ENCODE measurements at regions not wholly inside any gene's neighbourhood (a gene's known extent, or its start where the extent isn't known, plus 50 kb on each side); places are given as distances from the start of the nearest gene placed in this dataset.
"Not testable (repeated sequence)": the region's sequence is repeated elsewhere in the genome, so short reads cannot be mapped to it uniquely, and the experiment has no call there.

- Histone ChIP-seq H3K4me1 (ENCODE audit: control insufficient read depth in 1 of 2, low read depth in 2 of 2) (no peaks in the 10 kb centered on the region), H3K9me3 (no peaks in the 10 kb centered on the region), H3K4me3 (no peak overlapping the region), H3K27me3 (replicated peaks; ENCODE audit: insufficient read depth) (no peaks in the 10 kb centered on the region), H3K36me3 (no peaks in the 10 kb centered on the region), H3K27ac (no peak overlapping the region)
- TF ChIP-seq CTCF (IDR thresholded peaks at IDR 0.05), result no peak
- DNase-seq (ENCODE audit: low spot score), result no peak
- ATAC-seq (ENCODE audit: insufficient number of reproducible peaks, low FRiP score, low read depth), result no peak
Observed at GRCh38 chr17:77037943-77038342, 102.8 kb upstream of the SEC14L1 start.

DNA sequence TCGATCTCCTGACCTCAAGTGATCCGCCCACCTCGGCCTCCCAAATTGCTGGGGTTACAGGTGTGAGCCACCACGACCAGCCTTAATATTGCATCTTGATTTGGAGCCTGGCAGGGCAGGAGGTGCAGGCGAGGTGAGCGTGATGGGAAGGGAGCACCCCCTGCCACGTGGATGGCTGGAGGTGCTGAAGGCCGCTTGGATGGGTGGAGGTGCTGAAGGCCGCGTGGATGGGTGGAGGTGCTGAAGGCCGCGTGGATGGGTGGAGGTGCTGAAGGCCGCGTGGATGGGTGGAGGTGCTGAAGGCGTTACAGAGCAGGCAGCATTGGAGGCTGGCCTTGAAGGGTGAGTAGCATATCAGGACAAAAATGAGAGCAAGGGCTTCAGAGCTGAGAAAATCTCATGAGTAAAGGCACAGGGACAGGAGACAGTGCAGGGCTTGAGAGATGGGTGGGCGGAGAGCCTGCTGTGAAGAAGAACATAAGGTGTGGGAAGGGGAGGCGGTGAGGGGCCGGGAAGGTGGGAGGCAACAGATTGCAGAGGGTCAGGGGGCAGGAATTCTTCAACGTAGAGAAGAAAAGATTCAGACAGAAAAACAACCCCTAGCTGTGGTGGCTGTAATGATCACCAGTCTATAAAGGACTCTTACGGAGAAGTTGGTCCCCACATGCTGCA lies 101.7 kb upstream of the SEC14L1 start:
- H3K27me3 ChIP-seq (replicated peaks; ENCODE audit: insufficient read depth), result no peaks in the 10 kb centered on the region
- ATAC-seq (ENCODE audit: insufficient number of reproducible peaks, low FRiP score, low read depth) (no peak), DNase-seq (ENCODE audit: low spot score) (no peak)
- no peak overlapping the region for H3K4me3 ChIP-seq
- no peaks in the 10 kb centered on the region for H3K9me3 ChIP-seq
- H3K36me3 ChIP-seq, result no peaks in the 10 kb centered on the region
- no peaks in the 10 kb centered on the region for H3K4me1 ChIP-seq (ENCODE audit: control insufficient read depth in 1 of 2, low read depth in 2 of 2)
- TF ChIP-seq CTCF (IDR thresholded peaks at IDR 0.05), result no peak
- H3K27ac ChIP-seq, result no peak overlapping the region

DNA sequence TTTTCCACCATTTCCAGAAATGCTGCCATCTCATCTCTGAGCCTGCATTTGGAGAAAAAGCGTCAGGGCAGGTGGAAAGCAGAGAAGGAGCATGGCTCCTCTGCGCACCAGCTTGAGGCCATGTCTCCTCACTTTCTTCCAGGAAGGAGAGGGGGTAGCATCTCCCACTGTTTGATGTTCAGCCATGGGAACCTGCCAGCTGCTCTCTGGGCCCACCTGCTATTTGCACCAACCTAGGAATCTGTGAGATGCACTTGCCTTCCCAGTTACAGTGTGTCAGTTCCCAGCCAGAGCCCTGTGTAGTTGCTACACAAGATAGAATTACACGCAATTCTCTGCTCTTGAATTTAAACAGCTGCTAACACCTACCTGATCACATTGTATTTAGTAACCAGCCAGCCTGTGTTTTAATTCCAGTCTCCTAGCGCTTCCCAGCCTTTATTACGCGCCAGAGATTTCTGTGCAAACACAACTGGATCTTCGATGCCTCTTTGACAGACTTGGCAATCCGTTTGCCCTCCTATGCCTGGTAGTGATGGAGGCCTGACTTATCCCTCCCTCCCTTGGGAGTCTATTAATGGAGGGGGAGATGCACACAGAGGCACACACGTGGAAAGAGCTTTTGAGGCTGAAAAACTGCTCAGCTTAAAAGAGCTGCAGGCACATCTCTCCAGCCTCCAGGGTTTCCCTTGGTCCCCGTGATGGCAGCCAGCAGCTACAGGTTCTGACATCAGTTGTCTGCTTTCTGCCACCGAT lies 98.1 kb upstream of the SEC14L1 start:
- Histone ChIP-seq H3K4me3 (no peak overlapping the region), H3K27me3 (replicated peaks; ENCODE audit: insufficient read depth) (no peaks in the 10 kb centered on the region), H3K9me3 (no peaks in the 10 kb centered on the region), H3K36me3 (no peaks in the 10 kb centered on the region), H3K27ac (no peak overlapping the region), H3K4me1 (ENCODE audit: control insufficient read depth in 1 of 2, low read depth in 2 of 2) (no peaks in the 10 kb centered on the region)
- DNase-seq (ENCODE audit: low spot score) (no peak), ATAC-seq (ENCODE audit: insufficient number of reproducible peaks, low FRiP score, low read depth) (no peak)
- no peak for TF ChIP-seq CTCF (IDR thresholded peaks at IDR 0.05)

GRCh38 chr17:77045441-77046041 lies 95.2 kb upstream of the SEC14L1 start:
- Histone ChIP-seq H3K9me3 (no peaks in the 10 kb centered on the region), H3K27ac (no peak overlapping the region), H3K27me3 (replicated peaks; ENCODE audit: insufficient read depth) (no peaks in the 10 kb centered on the region), H3K4me1 (ENCODE audit: control insufficient read depth in 1 of 2, low read depth in 2 of 2) (no peaks in the 10 kb centered on the region), H3K36me3 (no peaks in the 10 kb centered on the region), H3K4me3 (no peak overlapping the region)
- ATAC-seq (ENCODE audit: insufficient number of reproducible peaks, low FRiP score, low read depth), result no peak
- no peak for TF ChIP-seq CTCF (IDR thresholded peaks at IDR 0.05)
- DNase-seq (ENCODE audit: low spot score), result no peak

DNA sequence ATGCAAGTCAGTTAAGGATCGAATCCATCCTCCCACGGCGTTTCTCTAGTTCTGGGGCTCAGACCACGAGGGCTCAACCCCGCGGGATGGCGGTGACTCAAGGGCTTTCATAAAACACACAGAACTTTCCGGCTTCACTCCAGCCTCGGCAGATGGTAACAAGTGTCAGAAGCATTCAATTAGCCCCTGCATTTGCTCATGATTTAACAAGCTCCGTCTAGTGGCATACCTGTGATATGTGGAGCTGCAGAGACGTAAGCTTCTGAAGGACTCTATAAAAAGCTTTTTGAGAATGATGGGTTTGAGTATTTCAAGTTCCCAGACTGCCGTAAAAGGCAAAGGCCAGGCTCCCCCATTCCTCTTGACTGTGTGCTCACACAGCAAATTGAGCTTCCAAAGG lies 91.3 kb upstream of the SEC14L1 start:
- ATAC-seq (ENCODE audit: insufficient number of reproducible peaks, low FRiP score, low read depth) (no peak), DNase-seq (ENCODE audit: low spot score) (no peak)
- H3K4me1 ChIP-seq (ENCODE audit: control insufficient read depth in 1 of 2, low read depth in 2 of 2), result no peaks in the 10 kb centered on the region
- H3K27ac ChIP-seq, result no peak overlapping the region
- TF ChIP-seq CTCF (IDR thresholded peaks at IDR 0.05), result no peak
- no peaks in the 10 kb centered on the region for H3K9me3 ChIP-seq
- H3K27me3 ChIP-seq (replicated peaks; ENCODE audit: insufficient read depth), result no peaks in the 10 kb centered on the region
- no peaks in the 10 kb centered on the region for H3K36me3 ChIP-seq
- no peak overlapping the region for H3K4me3 ChIP-seq

GRCh38 chr17:77050901-77051300 lies 89.9 kb upstream of the SEC14L1 start:
- not testable (repeated sequence) for ATAC-seq (ENCODE audit: insufficient number of reproducible peaks, low FRiP score, low read depth); H3K27me3 ChIP-seq (replicated peaks; ENCODE audit: insufficient read depth); DNase-seq (ENCODE audit: low spot score); H3K9me3 ChIP-seq; H3K36me3 ChIP-seq; H3K4me3 ChIP-seq; H3K27ac ChIP-seq; H3K4me1 ChIP-seq (ENCODE audit: control insufficient read depth in 1 of 2, low read depth in 2 of 2)
